ENCODE measurements at regions not wholly inside any gene's neighbourhood (a gene's known extent, or its start where the extent isn't known, plus 50 kb on each side); places are given as distances from the start of the nearest gene placed in this dataset.

DNA sequence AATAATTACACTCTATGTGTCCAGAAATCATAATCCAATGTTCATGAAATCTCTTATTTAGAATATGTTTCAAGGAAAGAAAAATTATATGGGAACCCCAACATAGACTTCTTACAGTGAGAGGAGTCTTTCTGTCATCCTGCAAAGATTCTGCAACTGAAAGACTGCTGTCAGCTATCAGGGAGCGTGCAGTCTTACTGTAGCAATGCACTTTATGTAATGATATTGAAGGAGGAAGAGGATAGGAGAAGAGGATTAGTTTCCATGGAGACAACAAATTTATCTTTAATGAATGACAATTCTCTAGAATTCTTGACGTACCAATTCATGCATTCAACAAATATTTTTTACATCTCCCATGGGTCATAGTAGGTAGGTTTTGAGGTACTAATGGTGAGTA lies 61.3 kb upstream of the MYT1L start:
- H3K4me3 ChIP-seq (ENCODE audit: low read depth, low read length), result no peak overlapping the region
- TF ChIP-seq, protein P1, sequence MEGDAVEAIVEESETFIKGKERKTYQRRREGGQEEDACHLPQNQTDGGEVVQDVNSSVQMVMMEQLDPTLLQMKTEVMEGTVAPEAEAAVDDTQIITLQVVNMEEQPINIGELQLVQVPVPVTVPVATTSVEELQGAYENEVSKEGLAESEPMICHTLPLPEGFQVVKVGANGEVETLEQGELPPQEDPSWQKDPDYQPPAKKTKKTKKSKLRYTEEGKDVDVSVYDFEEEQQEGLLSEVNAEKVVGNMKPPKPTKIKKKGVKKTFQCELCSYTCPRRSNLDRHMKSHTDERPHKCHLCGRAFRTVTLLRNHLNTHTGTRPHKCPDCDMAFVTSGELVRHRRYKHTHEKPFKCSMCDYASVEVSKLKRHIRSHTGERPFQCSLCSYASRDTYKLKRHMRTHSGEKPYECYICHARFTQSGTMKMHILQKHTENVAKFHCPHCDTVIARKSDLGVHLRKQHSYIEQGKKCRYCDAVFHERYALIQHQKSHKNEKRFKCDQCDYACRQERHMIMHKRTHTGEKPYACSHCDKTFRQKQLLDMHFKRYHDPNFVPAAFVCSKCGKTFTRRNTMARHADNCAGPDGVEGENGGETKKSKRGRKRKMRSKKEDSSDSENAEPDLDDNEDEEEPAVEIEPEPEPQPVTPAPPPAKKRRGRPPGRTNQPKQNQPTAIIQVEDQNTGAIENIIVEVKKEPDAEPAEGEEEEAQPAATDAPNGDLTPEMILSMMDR (conservative IDR thresholded peaks at IDR 0.05; ENCODE audit: low read depth, low read length), result no peak
- no peak for DNase-seq (ENCODE audit: low read depth)

DNA sequence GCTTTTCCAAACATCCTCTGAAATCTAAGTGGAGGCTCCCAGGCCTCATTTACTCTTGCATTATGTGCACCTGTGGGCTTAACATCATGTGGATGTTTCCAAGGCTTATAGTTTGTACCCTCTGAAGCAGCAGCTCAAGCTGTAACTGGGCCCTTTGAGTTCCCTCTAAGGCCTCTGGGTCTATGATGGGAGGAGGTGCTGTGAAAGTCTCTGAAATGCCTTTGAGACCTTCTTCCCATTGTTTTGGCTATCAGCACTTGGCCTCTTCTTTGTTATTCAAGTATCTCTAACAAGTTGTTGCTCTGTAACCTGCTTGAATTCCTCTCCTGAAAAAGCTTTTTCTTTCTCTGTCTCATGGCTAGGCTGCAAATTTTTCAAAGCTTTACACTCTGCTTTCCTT lies 58.1 kb upstream of the MYT1L start:
- TF ChIP-seq, protein P1 (conservative IDR thresholded peaks at IDR 0.05; ENCODE audit: low read depth, low read length), result no peak
- H3K4me3 ChIP-seq (ENCODE audit: low read depth, low read length), result no peak overlapping the region
- no peak for DNase-seq (ENCODE audit: low read depth)

All from choroid plexus epithelial cell (primary cell).